ENCODE measurements at regions not wholly inside any gene's neighbourhood (a gene's known extent, or its start where the extent isn't known, plus 50 kb on each side); places are given as distances from the start of the nearest gene placed in this dataset.
"Not testable (repeated sequence)": the region's sequence is repeated elsewhere in the genome, so short reads cannot be mapped to it uniquely, and the experiment has no call there.

DNA sequence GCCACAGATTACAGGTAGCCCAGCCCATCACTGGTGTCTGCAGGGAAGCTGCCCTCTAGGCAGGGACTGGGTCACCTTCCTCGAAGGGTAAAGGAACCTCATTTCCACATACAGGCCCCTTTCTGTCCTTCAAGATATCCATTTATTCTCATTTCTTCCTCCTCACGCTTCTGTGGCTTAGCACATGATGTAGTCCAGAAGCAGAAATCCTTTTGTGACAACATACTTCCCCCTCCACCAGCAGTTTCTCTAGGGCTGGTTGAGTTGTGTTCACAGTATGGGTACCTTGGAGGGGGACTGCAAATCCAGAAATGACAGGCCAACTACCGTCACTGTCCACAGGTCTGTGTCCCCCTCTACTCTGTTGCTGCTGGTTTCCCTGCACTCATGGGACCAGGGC is 364.9 kb downstream of the ANAPC1 start:
- DNase-seq (ENCODE audit: low read depth), result no peak
- TF ChIP-seq, protein P1, sequence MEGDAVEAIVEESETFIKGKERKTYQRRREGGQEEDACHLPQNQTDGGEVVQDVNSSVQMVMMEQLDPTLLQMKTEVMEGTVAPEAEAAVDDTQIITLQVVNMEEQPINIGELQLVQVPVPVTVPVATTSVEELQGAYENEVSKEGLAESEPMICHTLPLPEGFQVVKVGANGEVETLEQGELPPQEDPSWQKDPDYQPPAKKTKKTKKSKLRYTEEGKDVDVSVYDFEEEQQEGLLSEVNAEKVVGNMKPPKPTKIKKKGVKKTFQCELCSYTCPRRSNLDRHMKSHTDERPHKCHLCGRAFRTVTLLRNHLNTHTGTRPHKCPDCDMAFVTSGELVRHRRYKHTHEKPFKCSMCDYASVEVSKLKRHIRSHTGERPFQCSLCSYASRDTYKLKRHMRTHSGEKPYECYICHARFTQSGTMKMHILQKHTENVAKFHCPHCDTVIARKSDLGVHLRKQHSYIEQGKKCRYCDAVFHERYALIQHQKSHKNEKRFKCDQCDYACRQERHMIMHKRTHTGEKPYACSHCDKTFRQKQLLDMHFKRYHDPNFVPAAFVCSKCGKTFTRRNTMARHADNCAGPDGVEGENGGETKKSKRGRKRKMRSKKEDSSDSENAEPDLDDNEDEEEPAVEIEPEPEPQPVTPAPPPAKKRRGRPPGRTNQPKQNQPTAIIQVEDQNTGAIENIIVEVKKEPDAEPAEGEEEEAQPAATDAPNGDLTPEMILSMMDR (IDR thresholded peaks at IDR 0.05; ENCODE audit: low read depth, low read length, missing control alignments), result no peak

DNA sequence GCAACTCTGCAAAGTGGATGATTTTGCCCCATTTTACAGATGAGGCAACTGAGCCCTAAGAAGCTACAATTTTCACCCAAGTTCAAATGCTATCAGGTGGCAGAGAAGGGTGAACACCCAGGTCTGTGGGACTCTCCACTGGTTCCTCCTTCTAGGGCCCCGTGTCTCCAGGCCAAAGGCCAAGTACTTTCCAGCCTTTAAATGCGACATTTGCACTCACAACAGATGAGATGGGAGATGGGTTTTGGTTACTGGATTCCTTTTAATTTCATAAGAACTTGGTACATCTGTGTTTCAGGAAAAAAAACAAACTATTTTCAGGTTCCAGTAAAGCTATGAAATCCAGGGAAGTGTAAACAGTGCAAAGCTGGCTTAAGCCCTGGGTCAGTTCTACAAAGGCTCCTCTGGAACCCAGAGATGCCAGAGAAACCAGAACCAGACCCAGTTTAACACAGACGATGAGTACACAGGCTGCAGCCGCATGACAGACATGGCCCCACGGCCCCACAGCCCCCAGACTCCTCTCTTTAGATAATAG is 361.7 kb downstream of the ANAPC1 start:
- TF ChIP-seq, protein P1 (IDR thresholded peaks at IDR 0.05; ENCODE audit: low read depth, low read length, missing control alignments), result no peak
- H3K4me3 ChIP-seq (ENCODE audit: low read depth, low read length), result no peak overlapping the region
- DNase-seq (ENCODE audit: low read depth), result no peak

More for the DNA sequence above, 364.9 kb downstream of the ANAPC1 start:
- no peak overlapping the region for H3K4me3 ChIP-seq (ENCODE audit: low read depth, low read length)

DNA sequence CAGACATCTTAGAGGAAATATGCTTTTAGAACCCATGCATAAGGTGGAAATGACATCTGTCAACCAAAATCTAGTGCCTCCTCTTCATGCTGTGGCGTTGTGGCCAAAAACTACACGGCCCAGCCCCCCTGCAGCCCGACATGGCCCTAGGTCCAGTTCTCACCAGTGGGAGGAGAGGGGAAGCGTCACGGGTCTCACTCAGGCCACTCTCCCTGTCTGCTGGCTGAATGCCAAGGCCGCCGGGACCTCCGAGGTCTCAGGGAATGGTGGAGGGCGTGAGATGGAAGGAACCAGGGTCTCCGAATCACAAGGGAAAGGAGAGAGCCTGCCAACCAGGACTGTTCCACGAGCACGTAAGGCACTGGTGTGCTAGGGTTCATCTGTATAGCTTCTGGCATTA is 361.0 kb downstream of the ANAPC1 start:
- H3K4me3 ChIP-seq (ENCODE audit: low read depth, low read length), result no peak overlapping the region
- TF ChIP-seq, protein P1 (IDR thresholded peaks at IDR 0.05; ENCODE audit: low read depth, low read length, missing control alignments), result no peak
- no peak for DNase-seq (ENCODE audit: low read depth)

DNA sequence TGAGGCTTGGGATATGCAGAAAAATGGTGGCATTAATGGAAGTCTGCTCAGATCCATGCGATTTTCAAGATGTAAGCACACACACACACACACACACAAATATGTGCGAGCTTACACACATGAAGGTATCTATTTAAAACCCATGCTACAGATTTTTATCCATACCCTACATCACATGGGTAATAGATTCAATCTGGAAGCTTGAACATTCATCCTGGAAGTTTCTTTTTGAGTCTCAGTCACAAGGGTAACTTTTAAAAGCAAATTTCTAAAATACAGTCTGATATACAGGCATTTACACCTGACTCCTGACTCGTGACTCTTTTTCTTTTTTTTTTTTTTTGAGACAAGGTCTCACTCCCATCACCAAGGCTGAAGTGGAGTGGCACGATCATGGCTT is 359.0 kb downstream of the ANAPC1 start:
- not testable (repeated sequence) for DNase-seq (ENCODE audit: low read depth); H3K4me3 ChIP-seq (ENCODE audit: low read depth, low read length)

DNA sequence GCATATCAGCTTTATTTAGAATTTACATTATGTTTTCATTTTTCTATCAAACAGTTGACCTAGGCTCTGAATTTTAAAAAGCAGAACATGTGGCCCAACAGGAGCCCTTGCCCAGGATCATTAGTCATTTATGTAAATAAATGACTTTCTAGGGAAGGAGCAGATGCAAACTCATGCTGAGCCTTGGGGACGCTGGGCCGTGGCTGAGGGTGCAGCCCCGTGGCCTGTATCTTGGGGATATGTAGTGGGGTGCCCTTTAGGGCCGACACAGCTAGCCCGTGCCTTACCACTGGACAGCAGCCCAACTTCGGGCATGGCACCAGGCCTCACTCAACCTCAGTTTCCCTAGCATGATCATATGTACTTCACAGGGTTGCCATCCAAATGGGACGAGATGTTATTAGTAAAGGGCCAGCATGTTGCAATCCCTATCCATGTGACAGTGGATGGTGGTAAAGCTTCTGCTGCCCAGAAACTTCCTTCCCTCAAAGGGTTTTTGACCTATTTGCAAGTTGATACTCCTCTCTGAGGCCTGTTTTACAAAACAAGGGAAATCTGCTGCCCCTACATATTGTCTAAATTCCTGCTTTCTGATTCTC is 357.9 kb downstream of the ANAPC1 start:
- H3K4me3 ChIP-seq (ENCODE audit: low read depth, low read length); DNase-seq (ENCODE audit: low read depth): not testable (repeated sequence)

DNA sequence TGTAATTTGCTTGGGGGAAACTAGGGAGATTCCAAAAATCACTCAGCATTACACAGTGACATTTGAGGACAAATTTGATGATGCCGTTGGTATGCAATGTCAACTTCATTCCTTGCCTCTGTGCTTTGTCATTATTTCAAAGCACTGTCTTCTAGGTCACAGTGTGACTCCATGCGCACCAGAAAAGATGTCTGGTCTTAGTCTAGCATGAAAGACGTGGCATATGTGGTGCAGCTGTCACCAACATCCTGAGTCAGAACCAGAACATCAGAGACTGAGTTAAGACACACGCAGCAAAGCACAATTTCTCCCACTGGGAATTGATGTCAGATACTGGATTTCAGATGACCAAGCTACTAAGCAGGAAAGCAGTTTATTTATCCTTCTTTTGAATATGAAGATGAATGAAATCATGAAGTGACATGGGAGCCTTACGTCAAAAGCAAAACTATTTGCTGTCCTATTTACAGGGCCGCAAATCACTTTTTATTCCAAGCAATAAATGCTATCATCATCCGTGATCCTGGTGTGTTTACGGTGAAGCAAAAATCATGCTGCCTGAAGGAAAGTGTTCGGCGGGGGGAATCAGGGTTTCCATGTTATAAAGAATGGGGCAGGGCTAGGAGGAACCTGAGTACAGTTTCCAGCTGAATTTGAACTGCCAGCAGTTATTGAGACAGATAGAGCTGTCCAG is 356.1 kb downstream of the ANAPC1 start:
- not testable (repeated sequence) for DNase-seq (ENCODE audit: low read depth); H3K4me3 ChIP-seq (ENCODE audit: low read depth, low read length)

DNA sequence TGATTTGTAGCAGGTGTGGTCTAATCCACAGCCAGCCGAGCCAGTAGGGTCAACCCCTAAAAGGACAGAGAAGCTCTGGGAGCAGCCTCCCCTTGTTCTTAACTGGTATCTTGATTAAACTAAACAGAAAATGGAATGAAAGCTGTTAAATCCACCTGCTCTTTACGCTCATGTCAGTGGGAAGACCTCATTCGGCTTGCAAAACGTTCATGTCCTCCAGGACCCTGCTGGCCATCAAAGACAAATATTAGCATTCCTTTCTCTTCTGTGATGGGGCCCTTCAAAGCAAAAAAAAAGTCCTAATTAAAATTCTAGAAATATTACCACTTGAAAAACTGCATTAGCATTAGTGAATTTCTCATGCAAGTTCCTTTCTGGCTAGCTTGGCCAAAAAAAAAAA is 355.0 kb downstream of the ANAPC1 start:
- DNase-seq (ENCODE audit: low read depth); H3K4me3 ChIP-seq (ENCODE audit: low read depth, low read length): not testable (repeated sequence)

DNA sequence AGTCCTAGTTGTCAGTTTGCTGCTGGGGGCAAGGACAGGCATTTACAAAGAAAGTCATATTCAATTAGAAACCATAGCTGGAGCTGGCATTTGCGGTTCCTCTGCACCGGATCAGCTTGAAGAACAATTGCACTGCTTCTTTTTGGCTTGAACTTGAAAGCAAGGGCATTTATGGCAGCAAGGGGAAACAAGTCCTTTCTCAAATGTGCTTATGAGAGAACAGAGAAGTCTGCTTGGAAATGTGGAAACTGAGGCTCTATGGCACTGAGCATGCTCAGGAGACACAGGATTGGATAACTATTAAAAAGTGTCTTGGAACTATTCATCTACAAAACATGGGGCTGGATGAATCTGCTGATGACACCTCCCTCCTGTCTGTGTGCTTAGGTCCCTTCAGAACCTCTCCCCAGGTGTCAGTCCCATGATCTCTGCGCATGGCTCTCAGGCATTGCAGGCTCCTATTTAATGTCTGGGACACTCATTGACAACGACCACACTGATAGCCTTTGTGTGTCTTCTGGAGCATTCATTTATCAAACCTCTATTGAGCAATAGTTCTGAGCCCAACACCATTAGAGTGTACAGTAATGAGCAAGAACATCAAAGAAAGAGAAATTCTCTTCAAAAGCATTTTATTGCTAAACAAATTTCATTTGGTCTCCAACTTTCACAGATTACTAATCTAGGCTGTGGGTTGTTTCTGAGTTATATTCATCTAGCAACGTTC is 353.6 kb downstream of the ANAPC1 start:
- not testable (repeated sequence) for DNase-seq (ENCODE audit: low read depth); H3K4me3 ChIP-seq (ENCODE audit: low read depth, low read length)

DNA sequence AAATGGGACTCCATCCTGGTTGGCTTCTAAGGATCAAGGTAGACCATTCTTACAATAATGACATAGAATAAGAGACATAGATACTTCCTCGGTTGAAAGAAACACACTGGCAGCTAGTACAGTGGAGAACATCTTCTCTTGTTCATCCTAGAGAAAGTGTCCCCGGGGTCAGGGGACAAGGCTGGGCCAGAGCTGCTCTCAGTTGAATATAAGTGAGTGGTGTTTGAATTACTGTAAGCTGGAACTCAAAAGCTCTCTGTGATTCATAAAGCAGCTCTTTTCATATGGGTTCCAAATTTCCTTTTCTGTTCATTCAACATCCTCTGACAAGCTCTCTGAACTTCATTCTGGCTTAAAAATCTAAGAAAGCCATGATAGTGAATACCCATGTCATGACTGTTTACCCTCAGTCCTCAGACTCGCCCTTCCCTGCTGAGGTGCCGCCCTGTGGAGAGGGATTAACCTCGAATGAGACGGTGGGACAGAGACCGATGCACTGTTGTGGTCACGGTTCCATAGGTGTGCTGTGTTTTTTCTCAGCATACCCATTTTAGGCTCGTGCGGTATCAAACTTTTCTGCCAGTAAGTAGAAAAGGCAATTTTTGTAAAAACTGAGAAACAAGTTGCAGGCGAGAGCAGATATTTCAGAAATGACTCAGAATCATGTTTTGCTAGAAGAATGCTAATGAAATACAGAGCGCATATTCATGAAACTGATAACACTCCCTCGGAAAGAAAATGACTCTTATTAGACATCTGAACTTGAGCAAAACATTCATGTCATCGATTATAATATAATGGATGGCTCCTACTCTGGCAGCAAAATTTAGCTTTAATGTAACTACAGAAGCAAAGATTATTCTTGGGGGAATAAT is 351.1 kb downstream of the ANAPC1 start:
- not testable (repeated sequence) for DNase-seq (ENCODE audit: low read depth); H3K4me3 ChIP-seq (ENCODE audit: low read depth, low read length)

DNA sequence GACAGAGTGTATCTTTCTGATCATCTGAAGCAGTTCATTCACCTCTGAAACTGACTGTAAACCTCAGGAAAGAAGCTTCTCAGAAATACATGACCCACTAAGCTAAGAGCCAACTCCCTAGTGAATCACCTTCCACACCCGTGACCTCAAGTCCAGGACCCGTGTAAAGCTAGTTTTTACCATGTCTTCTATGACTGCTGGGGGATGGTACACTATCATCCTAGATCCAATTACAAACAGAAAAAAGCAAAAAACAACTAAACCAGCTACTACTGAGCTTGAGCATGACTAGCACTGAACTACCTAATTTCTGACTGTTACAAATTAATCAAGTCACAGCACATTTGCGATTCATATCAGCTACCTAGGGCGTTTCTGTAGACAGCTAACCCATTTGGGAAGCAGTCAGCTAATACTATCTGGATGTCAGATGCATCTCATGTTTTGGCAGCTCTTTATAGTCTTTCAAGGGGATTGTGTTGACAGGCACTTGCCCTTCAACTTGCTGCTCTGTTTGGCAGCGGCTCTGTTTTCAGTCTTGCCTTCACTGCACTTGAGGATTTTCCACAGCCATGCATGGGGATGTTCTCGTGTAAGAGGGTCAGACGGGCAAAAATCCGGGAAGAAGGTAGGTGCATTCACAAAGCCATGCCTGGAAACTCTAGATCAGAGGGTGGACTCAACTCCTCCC is 350.3 kb downstream of the ANAPC1 start:
- H3K4me3 ChIP-seq (ENCODE audit: low read depth, low read length); DNase-seq (ENCODE audit: low read depth): not testable (repeated sequence)

Data from GM12864 (cell line).